Spinal cord (tissue), 9 donors: ENCODE measurements at regions not wholly inside any gene's neighbourhood (a gene's known extent, or its start where the extent isn't known, plus 50 kb on each side); places are given as distances from the start of the nearest gene placed in this dataset.
A peak's percentile ranks its signal among the peaks of the same experiment; 100 is the strongest.

Source experiments
- DNase-seq, 6 donors: peaks; one replicate each; pipeline versions ENCODE4 v3.0.0 to v3.0.0-alpha.2; 2013 to 2015; ENCODE audit warnings: low spot score in 6 of 6, low read depth in 4 of 6
- H3K27ac ChIP-seq: one replicate; pipeline ENCODE4 v1.5.1; 2013; ENCODE audit warnings: low read depth, low read length, control low read depth
- H3K27me3 ChIP-seq: one replicate; pipeline ENCODE4 v1.6.1; 2013; ENCODE audit warnings: low read length; ENCODE audit not compliant: control insufficient read depth, insufficient read depth
- H3K36me3 ChIP-seq: one replicate; pipeline ENCODE4 v1.6.1; 2013; ENCODE audit warnings: low read length; ENCODE audit not compliant: control insufficient read depth, insufficient read depth
- H3K4me1 ChIP-seq: one replicate; pipeline ENCODE4 v1.6.1; 2013; ENCODE audit warnings: low read length; ENCODE audit not compliant: control insufficient read depth, insufficient read depth
- H3K4me3 ChIP-seq: one replicate; pipeline ENCODE4 v1.5.1; 2013; ENCODE audit warnings: low read depth, low read length, control low read depth
- H3K9me3 ChIP-seq: one replicate; pipeline ENCODE4 v1.6.1; 2013; ENCODE audit warnings: low read length; ENCODE audit not compliant: control insufficient read depth, insufficient read depth
- WGBS: methylation state at CpG from one replicate; pipeline ENCODE4 v1.1.5; 2013; ENCODE audit warnings: missing lambda C conversion rate; ENCODE audit not compliant: insufficient coverage; 5-methylcytosine and 5-hydroxymethylcytosine counted together
- donor health status: healthy.

- Histone ChIP-seq H3K36me3 (no peaks in the 10 kb centered on the region), H3K9me3 (no peaks in the 10 kb centered on the region), H3K27ac (no peak overlapping the region), H3K4me1 (no peaks in the 10 kb centered on the region), H3K27me3 (no peaks in the 10 kb centered on the region), H3K4me3 (no peak overlapping the region)
- DNase-seq, result no peak
- WGBS, result 88% methylated on average over 2 of the region's 6 CpGs
Observed at GRCh38 chr3:76134166-76134565, 348.8 kb upstream of the ZNF717 start.

- Histone ChIP-seq H3K27me3 (no peaks in the 10 kb centered on the region), H3K27ac (no peak overlapping the region), H3K4me3 (no peak overlapping the region), H3K9me3 (no peaks in the 10 kb centered on the region), H3K4me1 (no peaks in the 10 kb centered on the region), H3K36me3 (no peaks in the 10 kb centered on the region)
- DNase-seq, result peak in 3 of 6 donors; percentile 17 to 92 (median 37)
- no CpG with 5 or more reads among the region's 2 CpGs for WGBS
Observed at GRCh38 chr3:76138921-76139320, 353.6 kb upstream of the ZNF717 start.

GRCh38 chr3:76147846-76148245 lies 362.5 kb upstream of the ZNF717 start:
- H3K4me1 ChIP-seq, result no peaks in the 10 kb centered on the region
- H3K36me3 ChIP-seq, result no peaks in the 10 kb centered on the region
- no peak overlapping the region for H3K27ac ChIP-seq
- H3K9me3 ChIP-seq, result no peaks in the 10 kb centered on the region
- no peaks in the 10 kb centered on the region for H3K27me3 ChIP-seq
- no peak overlapping the region for H3K4me3 ChIP-seq
- no peak for DNase-seq
- no CpG with 5 or more reads among the region's 2 CpGs for WGBS

GRCh38 chr3:76152028-76152427 lies 366.7 kb upstream of the ZNF717 start:
- no peaks in the 10 kb centered on the region for H3K4me1 ChIP-seq
- 88% methylated on average over 1 of the region's 1 CpG for WGBS
- H3K27ac ChIP-seq, result no peak overlapping the region
- DNase-seq, result no peak
- H3K36me3 ChIP-seq, result no peaks in the 10 kb centered on the region
- no peak overlapping the region for H3K4me3 ChIP-seq
- no peaks in the 10 kb centered on the region for H3K27me3 ChIP-seq
- H3K9me3 ChIP-seq, result no peaks in the 10 kb centered on the region

- no peak overlapping the region for H3K4me3 ChIP-seq
- no peaks in the 10 kb centered on the region for H3K9me3 ChIP-seq
- DNase-seq, result no peak
- H3K27ac ChIP-seq, result no peak overlapping the region
- H3K4me1 ChIP-seq, result no peaks in the 10 kb centered on the region
- H3K27me3 ChIP-seq, result no peaks in the 10 kb centered on the region
- H3K36me3 ChIP-seq, result no peaks in the 10 kb centered on the region
Observed at GRCh38 chr3:76161856-76162255, 376.5 kb upstream of the ZNF717 start.

GRCh38 chr3:76171647-76172046 lies 386.3 kb upstream of the ZNF717 start:
- Histone ChIP-seq H3K27ac (no peak overlapping the region), H3K4me3 (no peak overlapping the region), H3K4me1 (no peaks in the 10 kb centered on the region), H3K9me3 (no peaks in the 10 kb centered on the region), H3K27me3 (no peaks in the 10 kb centered on the region), H3K36me3 (no peaks in the 10 kb centered on the region)
- no CpG with 5 or more reads among the region's 3 CpGs for WGBS
- DNase-seq, result no peak

- H3K27ac ChIP-seq, result no peak overlapping the region
- H3K4me3 ChIP-seq, result no peak overlapping the region
- WGBS, result 0% methylated on average over 1 of the region's 4 CpGs
- DNase-seq, result peak in 2 of 6 donors; percentile 4 to 79
- no peaks in the 10 kb centered on the region for H3K36me3 ChIP-seq
- H3K4me1 ChIP-seq, result no peaks in the 10 kb centered on the region
- no peaks in the 10 kb centered on the region for H3K27me3 ChIP-seq
- H3K9me3 ChIP-seq, result no peaks in the 10 kb centered on the region
Observed at GRCh38 chr3:76177610-76178009, 392.3 kb upstream of the ZNF717 start.

GRCh38 chr3:76178412-76178811 lies 393.1 kb upstream of the ZNF717 start:
- no peak overlapping the region for H3K4me3 ChIP-seq
- H3K36me3 ChIP-seq, result no peaks in the 10 kb centered on the region
- no peaks in the 10 kb centered on the region for H3K27me3 ChIP-seq
- H3K4me1 ChIP-seq, result no peaks in the 10 kb centered on the region
- WGBS, result no CpG with 5 or more reads among the region's 3 CpGs
- H3K9me3 ChIP-seq, result no peaks in the 10 kb centered on the region
- no peak overlapping the region for H3K27ac ChIP-seq
- DNase-seq, result no peak

GRCh38 chr3:76181213-76181612 lies 395.9 kb upstream of the ZNF717 start:
- H3K27me3 ChIP-seq, result no peaks in the 10 kb centered on the region
- H3K4me3 ChIP-seq, result no peak overlapping the region
- H3K27ac ChIP-seq, result no peak overlapping the region
- H3K9me3 ChIP-seq, result no peaks in the 10 kb centered on the region
- no CpG with 5 or more reads among the region's 2 CpGs for WGBS
- H3K36me3 ChIP-seq, result no peaks in the 10 kb centered on the region
- no peak for DNase-seq
- no peaks in the 10 kb centered on the region for H3K4me1 ChIP-seq

- no peak for DNase-seq
Observed at GRCh38 chr3:76198086-76198485, 412.7 kb upstream of the ZNF717 start.

More at GRCh38 chr3:76198086-76198485, 412.7 kb upstream of the ZNF717 start:
- H3K27ac ChIP-seq, result no peak overlapping the region
- H3K9me3 ChIP-seq, result no peaks in the 10 kb centered on the region
- no peaks in the 10 kb centered on the region for H3K27me3 ChIP-seq
- H3K36me3 ChIP-seq, result no peaks in the 10 kb centered on the region
- WGBS, result no CpG with 5 or more reads among the region's 1 CpG
- H3K4me1 ChIP-seq, result no peaks in the 10 kb centered on the region
- H3K4me3 ChIP-seq, result no peak overlapping the region
